Lower leg skin (tissue), 4 donors: ENCODE measurements at regions not wholly inside any gene's neighbourhood (a gene's known extent, or its start where the extent isn't known, plus 50 kb on each side); places are given as distances from the start of the nearest gene placed in this dataset.

Experiments used
- DNase-seq, 2 donors: peaks; one replicate each; pipeline ENCODE4 v3.0.0-alpha.2; 2019; ENCODE audit warnings: low spot score in 2 of 2
- H3K4me3 ChIP-seq: fragments of 200-600 bp; sonication (generic); 2 replicates; pipeline ENCODE4 v1.5.1; 2017; ENCODE audit warnings: mild to moderate bottlenecking, low read depth; ENCODE audit not compliant: poor library complexity, severe bottlenecking
- CTCF ChIP-seq, 3 donors: fragments of 450-650 bp; IDR thresholded peaks; one replicate each; pipeline ENCODE4 v1.5.1; 2016; ENCODE audit warnings: antibody characterized with exemption in 3 of 3, mild to moderate bottlenecking in 3 of 3, moderate library complexity in 2 of 3
- POLR2A ChIP-seq, 2 donors: fragments of 450-650 bp; IDR thresholded peaks; one replicate each; pipeline ENCODE4 v1.6.1; 2016 to 2017; ENCODE audit warnings: antibody characterized with exemption in 2 of 2, mild to moderate bottlenecking in 1 of 2, moderate library complexity in 1 of 2
- WGBS, 2 donors: methylation state at CpG; one replicate each; pipeline ENCODE4 v1.1.5; 2018; 5-methylcytosine and 5-hydroxymethylcytosine counted together
- intact Hi-C: fragments of 100-400 bp; cut with DNase I; formaldehyde crosslinking; loops from one replicate; pipeline ENCODE4 v1.15.0; 2023; ENCODE audit warnings: low total_unique reads

- no peak for DNase-seq
- 70 to 80% methylated on average over 4 of the region's 4 CpGs for WGBS, 2 donors
- no peak overlapping the region for H3K4me3 ChIP-seq
- intact Hi-C loops = no loop called here
- no peak for TF ChIP-seq POLR2A (IDR thresholded peaks at IDR 0.05)
- TF ChIP-seq CTCF (IDR thresholded peaks at IDR 0.05) = no peak
These were observed 91.1 kb upstream of the NR5A2 start for GRCh38 chr1:199936441-199936840.

- TF ChIP-seq POLR2A (IDR thresholded peaks at IDR 0.05) (no peak), CTCF (IDR thresholded peaks at IDR 0.05) (no peak)
- H3K4me3 ChIP-seq = no peak overlapping the region
- WGBS, 2 donors = 92 to 93% methylated on average over 4 of the region's 4 CpGs
- intact Hi-C loops = no loop called here
- DNase-seq = no peak
These were observed 90.3 kb upstream of the NR5A2 start for GRCh38 chr1:199937161-199937560.

- 83% methylated on average over 4 of the region's 4 CpGs for WGBS, 2 donors
- intact Hi-C loops = no loop called here
- no peak overlapping the region for H3K4me3 ChIP-seq
- no peak for DNase-seq
- TF ChIP-seq CTCF (IDR thresholded peaks at IDR 0.05) (no peak), POLR2A (IDR thresholded peaks at IDR 0.05) (no peak)
These were observed 89.8 kb upstream of the NR5A2 start for GRCh38 chr1:199937661-199938060.

GRCh38 chr1:199944986-199945385, 82.5 kb upstream of the NR5A2 start:
- intact Hi-C loops = no loop called here
- DNase-seq = no peak
- TF ChIP-seq CTCF (IDR thresholded peaks at IDR 0.05) (no peak), POLR2A (IDR thresholded peaks at IDR 0.05) (no peak)
- H3K4me3 ChIP-seq = no peak overlapping the region
- WGBS, 2 donors = 73 to 85% methylated on average over 3 of the region's 3 CpGs

GRCh38 chr1:199945591-199945990, 81.9 kb upstream of the NR5A2 start:
- 19 to 39% methylated on average over 1 of the region's 1 CpG for WGBS, 2 donors
- H3K4me3 ChIP-seq = no peak overlapping the region
- intact Hi-C loops = no loop called here
- TF ChIP-seq CTCF (IDR thresholded peaks at IDR 0.05) = no peak
- no peak for TF ChIP-seq POLR2A (IDR thresholded peaks at IDR 0.05)
- DNase-seq = no peak

- intact Hi-C loops = no loop called here
- no peak for TF ChIP-seq POLR2A (IDR thresholded peaks at IDR 0.05)
- no peak for TF ChIP-seq CTCF (IDR thresholded peaks at IDR 0.05)
- H3K4me3 ChIP-seq = no peak overlapping the region
- no peak for DNase-seq
- WGBS, 2 donors = 71 to 76% methylated on average over 7 of the region's 7 CpGs
These were observed 81.0 kb upstream of the NR5A2 start for GRCh38 chr1:199946305-199947155.
